H1 (cell line): ENCODE measurements at regions not wholly inside any gene's neighbourhood (a gene's known extent, or its start where the extent isn't known, plus 50 kb on each side); places are given as distances from the start of the nearest gene placed in this dataset.

ENCODE experiments used
- CEBPB ChIP-seq: IDR thresholded peaks from 2 replicates; pipeline ENCODE4 v1.6.1; 2012; ENCODE audit warnings: low read depth, low read length
- GABPA ChIP-seq: IDR thresholded peaks from 2 replicates; pipeline ENCODE4 v1.6.1; 2011; ENCODE audit warnings: mild to moderate bottlenecking, low read length, moderate library complexity, borderline replicate concordance; ENCODE audit not compliant: insufficient read depth
- RAD21 ChIP-seq, 2 experiments: IDR thresholded peaks in 1 of 2; conservative IDR thresholded peaks in 1 of 2; 2 replicates each; pipeline ENCODE4 v1.6.1; 2011; ENCODE audit warnings: low read depth in 2 of 2, low read length in 2 of 2, improper control_type of control experiment in 1 of 2, inconsistent platforms in 1 of 2, mild to moderate bottlenecking in 1 of 2, moderate library complexity in 1 of 2
- RXRA ChIP-seq: IDR thresholded peaks from 2 replicates; pipeline ENCODE4 v1.6.1; 2011; ENCODE audit warnings: low read depth, mild to moderate bottlenecking, low read length, moderate library complexity; ENCODE audit not compliant: insufficient read depth
- TAF1 ChIP-seq: IDR thresholded peaks from 2 replicates; pipeline ENCODE4 v1.6.1; 2011; ENCODE audit warnings: mild to moderate bottlenecking, low read depth, low read length

- TF ChIP-seq RAD21 (IDR thresholded peaks at IDR 0.05 in 1 of 2, conservative IDR thresholded peaks at IDR 0.05 in 1 of 2; ENCODE audit: low read depth in 2 of 2, low read length in 2 of 2), result no peak
- no peak for TF ChIP-seq GABPA
- no peak for TF ChIP-seq RXRA
- TF ChIP-seq CEBPB, result no peak
- no peak for TF ChIP-seq TAF1
Observed at GRCh38 chr16:79725051-79725450, 124.5 kb upstream of the MAF start (continued).
